CD4-positive, alpha-beta T cell treated with Interleukin-15 for 4 hours (primary cell): ENCODE measurements at regions not wholly inside any gene's neighbourhood (a gene's known extent, or its start where the extent isn't known, plus 50 kb on each side); places are given as distances from the start of the nearest gene placed in this dataset.
"Not testable (repeated sequence)": the region's sequence is repeated elsewhere in the genome, so short reads cannot be mapped to it uniquely, and the experiment has no call there.

Source experiments
- DNase-seq: peaks from one replicate; pipeline ENCODE4 v3.0.0-alpha.2; 2020; ENCODE audit warnings: low spot score

DNA sequence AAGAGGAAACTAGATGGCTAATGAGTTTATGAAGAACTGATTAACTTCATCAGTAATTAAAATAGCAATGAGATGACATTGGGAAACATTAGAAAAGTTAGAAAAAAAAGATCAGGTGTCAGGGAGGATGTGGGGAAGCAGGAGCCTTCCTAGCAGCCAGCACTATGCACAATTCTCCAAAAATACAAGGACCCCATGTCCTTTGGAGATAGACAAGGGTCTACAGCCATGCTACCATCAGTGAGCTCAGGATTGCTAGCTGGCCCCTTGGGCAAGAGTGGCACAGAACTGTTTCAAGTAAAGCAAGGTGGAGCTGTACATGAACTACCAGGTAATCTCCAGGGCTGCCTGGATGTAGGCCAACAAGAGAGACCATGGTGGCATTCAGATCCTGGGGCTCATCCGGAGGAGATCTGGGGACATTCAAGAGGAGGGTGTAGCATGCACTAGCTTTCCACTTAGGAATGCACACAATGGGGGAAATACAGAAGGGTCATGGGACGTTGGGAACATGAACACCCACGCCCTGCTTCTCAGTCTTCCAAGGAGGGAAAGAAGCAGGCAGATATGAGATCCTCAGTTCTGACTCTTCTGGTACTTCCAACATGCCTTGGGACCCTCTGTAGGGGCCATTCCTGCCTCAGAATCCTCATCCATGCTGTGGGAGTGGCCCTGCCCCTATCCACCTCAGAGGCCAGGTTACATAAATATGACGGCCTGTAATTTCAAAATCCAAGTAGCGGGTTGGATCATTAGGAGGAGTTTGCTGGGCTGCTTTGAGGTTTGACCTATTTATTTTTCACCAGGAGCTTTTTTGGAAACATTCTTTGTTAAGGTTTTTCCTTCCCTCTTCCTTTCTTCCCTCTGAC lies 82.2 kb upstream of the HABP2 start:
- DNase-seq: no peak

GRCh38 chr10:113471241-113471996 lies 81.4 kb upstream of the HABP2 start:
- no peak for DNase-seq

GRCh38 chr10:113473011-113473410 lies 79.8 kb upstream of the HABP2 start:
- DNase-seq: no peak

DNA sequence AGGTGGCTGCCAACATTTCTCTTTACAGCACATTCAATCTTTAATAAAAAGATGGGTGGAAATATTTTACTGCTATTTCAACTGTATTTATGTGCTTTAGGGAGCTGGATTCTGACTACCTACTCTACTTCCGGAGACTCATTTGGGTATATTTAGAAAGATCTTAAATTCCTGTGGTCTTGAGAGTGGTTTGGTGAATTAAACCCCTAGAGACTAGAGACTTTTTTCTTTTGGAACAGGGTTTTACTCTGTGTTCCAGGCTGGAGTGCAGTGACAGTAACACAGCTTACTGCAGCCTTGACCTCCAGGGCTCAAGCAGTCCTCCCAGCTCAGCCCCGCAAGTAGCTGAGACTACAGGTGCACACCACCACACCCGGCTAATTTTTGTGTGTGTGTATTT lies 79.0 kb upstream of the HABP2 start:
- no peak for DNase-seq

- no peak for DNase-seq
Measured at GRCh38 chr10:113474752-113475151, 78.1 kb upstream of the HABP2 start.

DNA sequence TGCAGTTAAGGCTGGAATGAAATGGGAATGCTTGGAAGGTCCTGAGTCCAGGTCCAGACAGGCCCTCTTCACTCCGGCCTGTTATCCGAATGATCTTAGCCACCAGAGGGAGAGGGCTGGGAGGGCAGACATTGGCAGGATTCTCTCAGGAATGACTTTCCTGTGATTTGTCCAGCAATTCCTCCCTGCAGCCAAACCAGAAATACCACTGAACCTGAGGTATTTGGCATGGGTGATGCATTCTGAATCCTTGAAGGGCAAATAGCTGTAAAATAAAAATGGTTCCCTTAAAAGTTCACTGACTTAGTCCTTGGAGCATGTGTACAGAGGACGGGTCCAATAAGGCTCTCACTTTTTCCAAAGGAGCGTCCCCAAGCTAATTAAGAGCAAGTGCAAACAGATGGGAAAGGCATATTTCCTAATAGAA lies 77.5 kb upstream of the HABP2 start:
- DNase-seq: no peak

DNA sequence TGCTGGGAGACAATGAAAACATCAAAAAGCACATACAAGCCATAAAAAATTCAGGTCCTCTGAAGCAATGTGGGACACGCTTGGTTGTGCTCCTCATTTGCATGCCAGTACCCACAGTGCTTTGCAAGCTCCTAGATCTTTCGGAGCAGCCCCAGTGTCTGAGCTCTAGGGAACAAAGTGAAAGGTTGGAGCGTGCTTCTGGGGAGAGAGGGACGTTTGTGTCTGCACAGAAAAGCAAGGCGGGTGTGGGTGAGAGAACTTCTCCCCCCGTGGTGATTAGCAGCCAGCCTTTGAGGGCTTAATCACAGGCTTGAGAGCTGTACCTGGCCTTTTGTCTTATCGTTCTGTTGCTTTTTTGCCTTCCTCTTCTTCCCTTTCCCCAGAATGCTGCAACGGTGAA lies 76.7 kb upstream of the HABP2 start:
- no peak for DNase-seq

GRCh38 chr10:113476673-113477072 lies 76.2 kb upstream of the HABP2 start:
- no peak for DNase-seq

GRCh38 chr10:113477451-113477850 lies 75.4 kb upstream of the HABP2 start:
- DNase-seq: no peak

DNA sequence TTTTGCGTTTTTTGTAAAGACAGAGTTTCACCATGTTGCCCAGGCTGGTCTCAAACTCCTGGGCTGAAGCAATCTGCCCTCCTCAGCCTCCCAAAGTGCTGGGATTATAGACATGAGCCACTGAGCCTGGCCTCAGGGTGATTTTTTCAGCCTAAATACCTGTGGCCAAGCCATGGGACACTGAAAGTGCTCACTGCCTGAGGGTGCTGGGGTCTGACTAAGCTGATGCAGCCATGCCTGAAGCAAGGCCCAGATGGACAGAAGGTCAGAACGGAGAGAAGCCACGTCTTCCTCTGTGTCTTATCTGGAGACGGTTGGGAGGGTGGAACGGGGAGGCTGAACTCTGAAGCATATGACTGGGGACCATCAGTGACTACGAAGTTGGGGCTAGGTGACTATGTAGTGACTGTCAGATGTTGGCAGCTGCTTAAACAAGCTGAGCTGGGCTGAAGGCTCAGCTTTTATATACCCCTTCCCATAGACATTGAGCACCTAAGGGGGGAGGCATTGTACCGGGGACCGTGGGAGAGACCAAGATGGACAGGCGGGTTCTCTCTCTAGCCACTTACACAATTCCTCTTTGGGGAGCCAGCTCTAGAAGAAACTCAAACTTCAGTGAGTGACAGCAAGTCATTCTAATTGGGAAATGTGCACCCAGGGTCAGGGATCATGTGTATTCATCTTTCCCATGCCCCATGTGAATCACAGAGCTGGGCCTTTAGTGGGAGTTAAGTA lies 73.3 kb upstream of the HABP2 start:
- no peak for DNase-seq

GRCh38 chr10:113480081-113480360 lies 72.8 kb upstream of the HABP2 start:
- DNase-seq: no peak

- DNase-seq: no peak
Measured at GRCh38 chr10:113480851-113481502, 71.9 kb upstream of the HABP2 start.

- no peak for DNase-seq
Measured at GRCh38 chr10:113484487-113484886, 68.4 kb upstream of the HABP2 start.

DNA sequence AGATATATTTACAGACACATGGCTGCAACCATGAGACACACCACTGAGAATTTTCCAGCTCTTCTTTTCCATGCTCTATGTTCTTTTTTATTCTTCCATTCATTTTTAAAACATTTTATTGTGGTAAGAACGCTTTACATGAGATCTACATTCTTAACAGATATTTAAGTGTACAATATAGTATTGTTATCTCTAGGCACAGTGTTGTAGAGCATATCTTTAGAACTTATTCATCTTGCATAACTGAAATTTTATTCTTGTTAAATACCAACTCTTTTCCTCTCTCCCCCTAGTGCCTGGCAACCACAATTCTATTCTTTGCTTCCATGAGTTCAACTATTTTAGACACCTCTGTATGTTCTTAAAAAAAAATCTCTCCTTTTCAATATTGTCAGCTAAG lies 67.1 kb upstream of the HABP2 start:
- no peak for DNase-seq

DNA sequence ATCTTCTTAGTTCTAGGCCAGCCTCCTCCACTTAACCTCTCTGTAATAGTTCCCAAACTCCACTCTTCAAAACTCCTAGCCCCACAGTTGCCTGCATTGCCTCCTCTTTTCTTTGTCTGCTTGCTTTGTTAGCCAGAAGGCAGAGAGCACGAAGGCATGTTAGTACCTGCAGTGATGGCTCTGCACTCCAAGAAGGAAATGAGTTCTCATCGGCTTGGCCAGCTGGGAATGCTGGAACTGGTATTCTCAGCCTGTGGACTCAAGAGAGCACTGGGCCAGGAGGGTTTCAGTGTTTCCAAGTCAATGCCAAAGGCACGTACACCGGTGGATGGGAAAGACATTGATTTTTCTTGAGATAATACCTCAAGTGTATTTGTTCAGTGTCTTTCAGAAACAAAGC lies 66.3 kb upstream of the HABP2 start:
- DNase-seq: no peak

DNA sequence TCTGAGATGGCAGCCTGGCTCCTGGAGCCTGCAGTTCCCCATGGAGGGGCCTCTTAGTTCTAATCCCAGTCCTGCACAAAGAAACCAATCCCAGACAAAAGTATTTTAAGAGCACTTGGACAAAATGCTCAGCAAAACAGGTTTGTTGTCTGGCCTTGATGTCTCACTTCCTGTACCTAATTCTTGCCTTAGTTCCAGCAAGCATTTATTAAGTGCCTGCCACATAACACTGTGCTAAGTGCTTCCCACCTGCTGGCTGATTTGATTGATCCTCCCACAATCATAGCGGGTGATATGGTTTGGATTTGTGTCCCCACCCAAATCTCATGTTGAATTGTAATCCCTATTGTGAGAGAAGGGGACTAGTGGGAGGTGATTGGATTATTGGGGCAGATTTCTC lies 65.7 kb upstream of the HABP2 start:
- no peak for DNase-seq

- DNase-seq: no peak
Measured at GRCh38 chr10:113488186-113488585, 64.7 kb upstream of the HABP2 start.

DNA sequence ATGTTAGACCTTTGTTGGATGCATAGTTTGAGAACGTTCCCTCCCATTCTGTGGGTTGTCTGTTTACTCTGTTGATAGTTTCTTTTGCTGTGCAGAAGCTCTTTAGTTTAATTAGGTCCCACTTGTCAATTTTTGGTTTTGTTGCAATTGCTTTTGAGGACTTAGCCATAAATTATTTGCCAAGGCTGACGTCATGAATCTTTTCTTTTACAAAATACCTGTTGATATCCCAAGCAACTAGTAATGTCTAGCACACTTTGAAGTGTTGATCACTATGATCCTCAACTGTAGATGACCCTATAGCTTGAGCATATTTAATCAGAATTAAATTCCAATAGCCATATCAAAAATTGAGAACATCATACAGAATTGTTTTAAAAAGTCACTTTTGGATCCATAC lies 63.3 kb upstream of the HABP2 start:
- not testable (repeated sequence) for DNase-seq

GRCh38 chr10:113491967-113492565 lies 60.8 kb upstream of the HABP2 start:
- DNase-seq: no peak

DNA sequence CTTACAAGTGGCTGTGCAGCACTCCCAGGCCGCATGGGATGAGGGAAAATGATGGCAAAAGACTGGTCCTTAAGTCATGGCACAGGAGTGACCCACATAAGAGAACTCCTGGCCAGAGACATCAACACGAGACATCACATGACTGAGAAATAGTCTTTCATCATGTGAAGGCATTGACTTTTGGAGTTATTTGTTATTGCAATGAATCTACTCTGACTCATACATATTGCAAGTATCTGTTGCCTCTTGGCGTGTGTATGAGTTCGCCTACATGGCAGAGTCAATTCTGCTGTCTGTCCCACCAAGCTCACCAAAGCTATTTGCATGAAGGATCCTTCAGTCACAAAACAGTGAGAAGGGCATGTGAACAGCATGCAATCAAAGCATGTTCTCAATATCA lies 59.7 kb upstream of the HABP2 start:
- no peak for DNase-seq

DNA sequence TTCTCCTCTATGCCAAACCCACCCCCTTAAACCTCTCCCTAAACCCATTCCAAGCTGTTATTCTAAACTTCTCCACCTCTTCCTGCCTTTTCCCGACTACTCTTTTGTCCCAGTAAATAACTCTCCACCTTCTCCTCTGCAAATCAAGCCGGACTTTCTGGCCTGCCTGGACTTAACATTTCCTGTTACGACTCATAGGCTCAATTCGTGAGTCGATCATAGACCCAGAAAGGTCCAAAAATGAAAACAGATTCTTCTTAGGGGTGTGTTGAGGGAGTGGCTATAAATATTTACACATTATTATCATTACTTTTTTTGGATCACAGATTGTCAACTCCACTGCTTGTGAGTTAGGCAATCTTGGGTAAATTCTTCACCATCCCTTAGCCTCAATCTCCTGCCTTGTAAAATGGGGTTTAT lies 59.0 kb upstream of the HABP2 start:
- no peak for DNase-seq

DNA sequence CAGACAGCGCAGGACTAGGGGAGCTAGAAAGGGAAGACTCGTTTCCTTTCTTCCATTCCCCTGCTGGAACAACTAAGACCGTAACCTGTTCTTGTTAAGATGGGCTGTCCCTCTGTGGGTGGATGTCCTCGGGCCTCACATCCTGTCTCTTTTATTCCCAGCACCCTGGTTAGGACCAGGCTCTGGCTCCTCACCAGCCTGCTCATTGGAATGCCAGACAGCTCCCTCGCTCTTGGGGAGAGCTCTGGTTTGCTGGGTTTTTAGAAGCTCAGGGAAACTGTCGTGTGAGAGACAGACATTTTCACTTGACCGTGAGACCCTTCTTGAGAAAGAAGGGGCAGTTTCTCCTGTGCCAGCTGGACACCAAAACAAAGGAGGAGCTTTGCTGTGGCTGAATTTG lies 58.1 kb upstream of the HABP2 start:
- DNase-seq: no peak
